HL-60 (cell line): ENCODE measurements at regions not wholly inside any gene's neighbourhood (a gene's known extent, or its start where the extent isn't known, plus 50 kb on each side); places are given as distances from the start of the nearest gene placed in this dataset.

Experiments
- DNase-seq, 2 experiments: peaks; one replicate each; pipeline ENCODE4 v3.0.0-alpha.2; 2010 to 2020; ENCODE audit warnings: low read depth in 1 of 2, low spot score in 1 of 2
- H3K27ac ChIP-seq: fragments of 250-450 bp; sonication (Bioruptor Pico); replicated peaks from 2 replicates; pipeline ENCODE4 v1.5.1; 2020; ENCODE audit warnings: mild to moderate bottlenecking, moderate library complexity
- H3K27me3 ChIP-seq: fragments of 250-450 bp; sonication (Bioruptor Pico); 2 replicates; pipeline ENCODE4 v1.5.1; 2021; ENCODE audit warnings: mild to moderate bottlenecking, moderate library complexity; ENCODE audit not compliant: insufficient read depth, poor library complexity, severe bottlenecking
- H3K4me3 ChIP-seq: replicated peaks from 2 replicates; pipeline ENCODE4 v1.5.1; 2011; ENCODE audit warnings: mild to moderate bottlenecking, control low read depth, low read length; ENCODE audit not compliant: insufficient read depth
- CTCF ChIP-seq: IDR thresholded peaks from one replicate; pipeline ENCODE4 v1.5.1; 2011; ENCODE audit warnings: low read length, control low read depth, inconsistent platforms; ENCODE audit not compliant: insufficient read depth
- GABPA ChIP-seq: IDR thresholded peaks from 2 replicates; pipeline ENCODE4 v1.6.1; 2012; ENCODE audit warnings: low read depth
- POLR2AphosphoS5 ChIP-seq: IDR thresholded peaks from 2 replicates; pipeline ENCODE4 v1.6.1; 2012; ENCODE audit warnings: low read depth
- REST ChIP-seq: IDR thresholded peaks from 2 replicates; pipeline ENCODE4 v1.6.1; 2012; ENCODE audit warnings: low read depth; ENCODE audit not compliant: insufficient replicate concordance
- SPI1 ChIP-seq: IDR thresholded peaks from 2 replicates; pipeline ENCODE4 v1.6.1; 2012; ENCODE audit warnings: low read depth, mild to moderate bottlenecking, borderline replicate concordance

GRCh38 chrX:22922961-22923360 is 76.8 kb upstream of the DDX53 start:
- H3K4me3 ChIP-seq: no peak overlapping the region
- no peaks in the 10 kb centered on the region for H3K27me3 ChIP-seq
- no peak overlapping the region for H3K27ac ChIP-seq
- no peak for TF ChIP-seq REST
- TF ChIP-seq SPI1: no peak
- no peak for TF ChIP-seq CTCF
- TF ChIP-seq POLR2AphosphoS5: no peak
- TF ChIP-seq GABPA: no peak
- DNase-seq: no peak

- no peak for TF ChIP-seq POLR2AphosphoS5
- Histone ChIP-seq H3K27me3 (peaks cover 3% of the 10 kb centered on the region), H3K27ac (no peak overlapping the region), H3K4me3 (no peak overlapping the region)
- no peak for DNase-seq
These were observed 65.1 kb upstream of the DDX53 start for GRCh38 chrX:22934640-22935039.

- no peak overlapping the region for H3K27ac ChIP-seq
- no peaks in the 10 kb centered on the region for H3K27me3 ChIP-seq
- TF ChIP-seq POLR2AphosphoS5: no peak
- no peak for TF ChIP-seq GABPA
- no peak for TF ChIP-seq CTCF
- no peak for TF ChIP-seq REST
- TF ChIP-seq SPI1: no peak
- no peak for DNase-seq
- no peak overlapping the region for H3K4me3 ChIP-seq
These were observed 54.8 kb upstream of the DDX53 start for GRCh38 chrX:22944945-22945344.
